HS-5 (cell line): ENCODE measurements at regions not wholly inside any gene's neighbourhood (a gene's known extent, or its start where the extent isn't known, plus 50 kb on each side); places are given as distances from the start of the nearest gene placed in this dataset.

Experiments
- DNase-seq: peaks from one replicate; pipeline ENCODE4 v3.0.0-alpha.2; 2012; ENCODE audit warnings: low read depth

- DNase-seq, result no peak
Observed at GRCh38 chr6:22884456-22884855, 315.1 kb downstream of the HDGFL1 start.

DNA sequence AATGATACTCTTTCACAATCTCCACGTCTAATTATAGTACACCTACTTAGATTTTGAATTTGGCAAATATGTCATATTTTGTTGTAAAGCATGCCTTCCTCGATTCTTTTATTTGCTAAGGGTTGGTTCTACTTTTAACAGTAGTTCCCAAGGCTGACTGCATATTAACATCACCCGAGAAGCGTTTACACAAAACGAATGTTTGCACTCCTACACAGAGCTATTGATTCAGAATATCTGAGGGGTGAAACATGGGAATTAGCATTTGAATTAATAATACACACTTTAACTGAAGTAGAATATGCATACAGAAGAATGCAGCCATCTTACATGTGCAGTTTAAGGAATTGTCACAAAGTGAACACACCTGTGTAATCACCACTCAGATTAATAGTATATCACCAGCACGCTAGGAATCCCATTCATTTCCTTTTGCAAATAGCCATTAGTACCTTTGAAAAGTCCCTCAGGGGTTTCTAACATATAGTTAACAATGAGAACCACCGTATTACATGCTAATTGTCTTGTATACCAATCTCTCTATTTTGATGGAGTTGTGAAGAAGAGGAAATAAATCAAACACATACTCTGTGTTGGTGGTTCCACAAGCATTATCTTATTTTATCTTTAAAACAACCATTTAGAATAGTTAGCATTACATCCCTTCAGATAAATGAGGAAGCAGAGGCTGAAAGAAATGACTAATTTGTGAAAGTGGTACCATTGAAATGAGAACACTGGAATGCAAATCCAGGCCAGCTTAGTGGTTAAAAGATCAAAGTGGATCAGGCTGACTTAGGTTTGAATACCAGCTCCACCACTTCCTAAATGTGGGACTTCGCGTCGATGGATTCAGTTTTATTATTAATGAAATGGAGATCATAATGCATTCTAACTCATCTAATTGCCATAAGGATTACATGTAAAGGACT is 317.6 kb downstream of the HDGFL1 start:
- no peak for DNase-seq

GRCh38 chr6:22888163-22888752 is 318.9 kb downstream of the HDGFL1 start:
- DNase-seq, result no peak

GRCh38 chr6:22891934-22892333 is 322.6 kb downstream of the HDGFL1 start:
- DNase-seq, result no peak

DNA sequence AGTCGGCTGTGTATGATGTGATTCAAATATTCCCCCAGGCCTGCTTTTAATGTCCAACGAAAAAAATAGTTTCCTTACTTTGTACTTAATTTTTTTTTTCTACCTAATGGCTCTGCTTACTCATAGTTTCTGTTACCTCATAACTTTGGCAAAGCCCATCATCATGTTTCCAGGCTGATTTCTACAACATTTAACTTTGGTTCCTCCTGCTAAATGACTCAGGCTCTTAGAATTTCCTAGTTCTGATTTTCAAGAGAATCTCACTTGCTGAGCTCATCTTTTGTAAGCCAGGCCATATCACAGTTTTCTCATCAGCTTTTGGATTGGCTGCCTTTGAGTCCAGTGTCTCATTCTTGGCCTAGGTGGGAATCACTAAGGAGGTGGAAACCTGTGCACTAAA is 323.1 kb downstream of the HDGFL1 start:
- peak; percentile 92 for DNase-seq

GRCh38 chr6:22896696-22897095 is 327.3 kb downstream of the HDGFL1 start:
- no peak for DNase-seq

DNA sequence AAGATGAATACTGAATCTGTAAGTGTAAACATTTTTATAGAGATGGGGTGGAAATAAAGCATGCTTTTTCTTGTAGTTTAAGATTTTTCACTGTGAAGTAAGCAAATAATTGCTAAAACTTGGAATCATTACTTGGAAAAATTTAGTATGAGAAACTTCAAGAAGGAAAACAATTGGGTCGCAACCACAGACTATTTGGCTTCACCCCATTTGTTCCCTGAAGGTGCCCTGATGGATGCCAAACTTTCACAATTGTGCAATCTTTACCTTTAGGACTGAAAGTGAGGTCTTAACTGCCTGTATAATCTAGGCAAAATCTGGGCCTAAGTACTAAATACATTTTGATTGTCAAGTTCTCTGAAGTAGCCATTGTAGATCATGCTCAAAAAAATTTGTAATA is 330.1 kb downstream of the HDGFL1 start:
- DNase-seq, result no peak

- DNase-seq, result no peak
Observed at GRCh38 chr6:22903826-22904225, 334.5 kb downstream of the HDGFL1 start.

DNA sequence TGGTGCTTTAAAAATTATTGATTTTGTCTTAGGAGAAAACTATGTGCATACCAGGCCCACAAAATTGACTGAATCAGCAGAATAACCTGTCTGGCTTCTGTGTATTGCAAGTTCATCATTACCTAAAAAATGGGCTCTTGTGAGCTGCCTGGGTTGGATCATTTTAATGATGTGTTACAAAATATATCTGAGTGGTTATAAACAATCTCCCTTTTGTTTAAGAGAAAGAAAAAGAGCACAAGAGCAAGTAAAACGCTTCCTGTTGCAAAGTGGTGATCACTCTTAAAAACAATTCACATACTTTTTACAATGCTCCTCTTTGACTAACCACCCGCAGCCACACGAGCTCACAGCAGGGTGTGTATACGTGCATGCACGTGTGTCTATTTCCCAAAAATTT is 335.1 kb downstream of the HDGFL1 start:
- DNase-seq, result no peak

DNA sequence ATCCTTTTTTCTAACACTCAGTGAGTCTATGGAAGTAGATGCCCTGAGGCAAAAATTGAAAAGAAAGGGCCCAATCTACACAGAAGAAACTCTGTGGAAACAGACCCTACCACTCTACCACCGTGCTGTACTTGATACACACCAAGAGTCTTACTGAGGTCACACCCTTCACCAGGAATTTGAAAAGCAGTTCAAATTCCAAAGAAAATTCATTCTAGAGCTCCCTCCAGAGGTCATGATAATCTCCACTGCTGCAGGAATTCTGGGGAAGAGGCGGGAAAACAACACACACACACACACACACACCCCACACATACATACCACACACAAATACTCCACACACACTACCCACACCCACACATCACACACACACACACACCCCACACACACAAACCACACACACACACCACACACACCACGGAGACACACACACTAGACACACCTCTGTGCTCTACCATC is 336.8 kb downstream of the HDGFL1 start:
- DNase-seq, result no peak

GRCh38 chr6:22907085-22907484 is 337.7 kb downstream of the HDGFL1 start:
- no peak for DNase-seq

- DNase-seq, result no peak
Observed at GRCh38 chr6:22910370-22910769, 341.0 kb downstream of the HDGFL1 start.

- no peak for DNase-seq
Observed at GRCh38 chr6:22913612-22914011, 344.2 kb downstream of the HDGFL1 start.

- DNase-seq, result no peak
Observed at GRCh38 chr6:22917344-22917743, 348.0 kb downstream of the HDGFL1 start.

DNA sequence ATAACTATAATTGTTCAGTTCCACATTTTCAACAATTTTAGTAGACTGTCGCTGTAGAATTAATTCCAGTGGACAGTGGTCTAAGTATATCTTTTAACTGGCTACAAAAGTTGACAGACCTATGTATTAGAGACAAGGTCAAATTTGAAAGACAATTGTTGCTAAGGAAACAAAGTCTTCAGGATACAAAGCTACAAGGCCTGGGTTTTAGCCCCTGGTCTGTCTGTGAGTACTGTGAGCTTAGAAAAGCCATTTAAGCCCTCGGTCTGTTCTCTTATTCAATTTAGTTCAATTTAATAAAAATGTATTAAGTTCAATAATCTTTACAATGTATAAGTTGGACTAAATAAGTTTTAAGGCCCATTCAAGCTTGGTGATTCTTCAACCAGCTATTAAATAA is 352.5 kb downstream of the HDGFL1 start:
- DNase-seq, result no peak

DNA sequence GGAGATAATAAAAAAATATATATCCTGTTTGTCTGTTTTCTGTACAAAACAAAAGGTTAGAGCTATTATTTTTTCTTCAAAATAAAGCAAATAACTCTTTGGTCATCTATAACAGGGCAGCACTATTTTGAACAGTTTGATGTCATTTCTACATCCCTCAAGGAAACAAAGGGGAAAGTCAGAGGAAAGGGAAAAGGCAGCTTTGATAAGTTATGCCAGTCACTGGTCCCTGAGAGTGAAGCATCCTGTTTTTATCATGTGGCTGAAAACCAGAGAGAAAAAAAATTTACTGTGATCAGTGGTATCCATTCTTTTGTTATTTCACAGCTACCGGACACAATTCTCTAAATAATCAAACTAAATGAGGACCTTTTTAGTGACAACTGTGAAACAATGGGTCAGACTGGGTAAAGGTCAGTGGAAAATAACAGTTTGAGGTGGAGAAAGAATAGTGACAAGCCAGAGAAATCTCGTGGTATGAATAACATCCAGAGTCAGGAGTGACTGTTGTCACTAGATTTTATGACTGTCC is 356.0 kb downstream of the HDGFL1 start:
- DNase-seq, result no peak

GRCh38 chr6:22925920-22926789 is 356.8 kb downstream of the HDGFL1 start:
- no peak for DNase-seq

- no peak for DNase-seq
Observed at GRCh38 chr6:22926790-22927354, 357.5 kb downstream of the HDGFL1 start.

DNA sequence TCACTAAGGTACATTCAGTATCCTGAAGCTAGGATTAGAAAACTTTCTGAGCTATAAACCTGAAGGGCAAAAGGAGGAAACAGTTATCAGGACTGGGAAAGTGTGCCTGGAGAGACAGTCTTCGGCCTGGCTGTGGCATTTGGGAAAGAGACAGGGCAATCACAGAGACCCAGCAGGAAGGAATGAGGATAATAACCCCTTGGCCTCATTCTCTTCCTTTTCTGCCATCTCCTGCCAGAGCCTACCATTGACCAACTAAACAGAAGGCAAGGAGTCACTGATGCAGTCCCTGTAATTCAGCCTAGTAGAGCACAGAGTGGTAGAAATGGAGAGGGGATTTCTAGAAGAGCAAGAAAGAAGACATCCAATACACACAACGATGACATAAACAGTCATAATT is 359.4 kb downstream of the HDGFL1 start:
- no peak for DNase-seq

GRCh38 chr6:22929311-22929985 is 360.1 kb downstream of the HDGFL1 start:
- no peak for DNase-seq

- no peak for DNase-seq
Observed at GRCh38 chr6:22940581-22941290, 371.4 kb downstream of the HDGFL1 start.
